Keratinocyte (primary cell): ENCODE measurements at regions not wholly inside any gene's neighbourhood (a gene's known extent, or its start where the extent isn't known, plus 50 kb on each side); places are given as distances from the start of the nearest gene placed in this dataset.
"Not testable (repeated sequence)": the region's sequence is repeated elsewhere in the genome, so short reads cannot be mapped to it uniquely, and the experiment has no call there.

ENCODE experiments used
- DNase-seq: peaks from one replicate; pipeline ENCODE4 v3.0.0-alpha.2; 2011; ENCODE audit warnings: low read depth, missing footprints, low spot score
- FAIRE-seq: peaks from 2 replicates; lab custom pipeline; 2011; peaks lifted over from hg19 to GRCh38; lab: Jason Lieb, UNC
- H2AFZ ChIP-seq: 2 replicates; pipeline ENCODE4 v1.6.0; 2012; ENCODE audit warnings: low read length, control low read depth, inconsistent platforms; ENCODE audit not compliant: control insufficient read depth
- H3K27ac ChIP-seq: 2 replicates; pipeline ENCODE4 v1.5.1; 2011; ENCODE audit warnings: low read length; ENCODE audit not compliant: control insufficient read depth, insufficient read depth
- H3K27me3 ChIP-seq: 3 replicates; pipeline ENCODE4 v1.6.0; 2011; ENCODE audit warnings: low read length; ENCODE audit not compliant: control insufficient read depth, insufficient read depth; ENCODE audit errors: extremely low read depth
- H3K36me3 ChIP-seq, 2 experiments: 2 replicates in 1 of 2; 3 replicates in 1 of 2; pipeline ENCODE4 v1.5.1; 2011; ENCODE audit warnings: low read length in 2 of 2, mild to moderate bottlenecking in 1 of 2; ENCODE audit not compliant: control insufficient read depth in 2 of 2, insufficient read depth in 2 of 2; ENCODE audit errors: extremely low read depth in 1 of 2
- H3K4me1 ChIP-seq: 3 replicates; pipeline ENCODE4 v1.5.1; 2011; ENCODE audit warnings: low read length; ENCODE audit not compliant: control insufficient read depth, insufficient read depth; ENCODE audit errors: extremely low read depth
- H3K4me2 ChIP-seq: 3 replicates; pipeline ENCODE4 v1.6.0; 2011; ENCODE audit warnings: low read depth, low read length; ENCODE audit not compliant: control insufficient read depth, insufficient read depth; ENCODE audit errors: extremely low read depth
- H3K4me3 ChIP-seq, 3 experiments: fragments of 200-600 bp in 1 of 3; sonication (generic) in 1 of 3; 2 replicates in 2 of 3; 3 replicates in 1 of 3; pipeline ENCODE4 v1.5.1; 2011 to 2016; ENCODE audit warnings: low read length in 3 of 3, mild to moderate bottlenecking in 3 of 3, control low read depth in 2 of 3, inconsistent platforms in 1 of 3, low read depth in 1 of 3, mixed read lengths in 1 of 3, mixed run types in 1 of 3, moderate library complexity in 1 of 3; ENCODE audit not compliant: control insufficient read depth in 2 of 3, insufficient read depth in 2 of 3; ENCODE audit errors: extremely low read depth in 1 of 3
- H3K79me2 ChIP-seq: 2 replicates; pipeline ENCODE4 v1.6.0; 2012; ENCODE audit warnings: low read length; ENCODE audit not compliant: control insufficient read depth, insufficient read depth
- H3K9ac ChIP-seq: 3 replicates; pipeline ENCODE4 v1.6.0; 2011; ENCODE audit warnings: low read length; ENCODE audit not compliant: control insufficient read depth, insufficient read depth; ENCODE audit errors: extremely low read depth
- H3K9me1 ChIP-seq: 3 replicates; pipeline ENCODE4 v1.6.0; 2011; ENCODE audit warnings: low read length; ENCODE audit not compliant: control insufficient read depth, insufficient read depth; ENCODE audit errors: extremely low read depth
- H3K9me3 ChIP-seq: 2 replicates; pipeline ENCODE4 v1.5.1; 2012; ENCODE audit warnings: low read depth, low read length; ENCODE audit not compliant: control insufficient read depth
- H4K20me1 ChIP-seq: 3 replicates; pipeline ENCODE4 v1.6.0; 2011; ENCODE audit warnings: low read length; ENCODE audit not compliant: control insufficient read depth, insufficient read depth; ENCODE audit errors: extremely low read depth
- EZH2 ChIP-seq: IDR thresholded peaks from one replicate; pipeline ENCODE4 v1.6.1; 2012; ENCODE audit warnings: inconsistent platforms, mild to moderate bottlenecking, low read length, moderate library complexity
- dilution Hi-C: fragments of 300-500 bp; cut with MboI; formaldehyde crosslinking; loops from one replicate; pipeline ENCODE4 v1.7.0; 2020; ENCODE audit warnings: low sequenced_read_pairs; ENCODE audit not compliant: extremely low pct_ligation_motif_present
- TF ChIP-seq, protein P1 (sequence below), 3 experiments: IDR thresholded peaks in 1 of 3; conservative IDR thresholded peaks in 1 of 3; optimal IDR thresholded peaks in 1 of 3; 2 replicates in 2 of 3; 3 replicates in 1 of 3; pipeline versions ENCODE3 to v1.5.1; 2011; ENCODE audit warnings: low read length in 3 of 3, mild to moderate bottlenecking in 3 of 3, moderate library complexity in 2 of 3, control low read depth in 1 of 3, inconsistent platforms in 1 of 3; ENCODE audit not compliant: insufficient read depth in 2 of 3; ENCODE audit errors: extremely low read depth in 1 of 3

DNA sequence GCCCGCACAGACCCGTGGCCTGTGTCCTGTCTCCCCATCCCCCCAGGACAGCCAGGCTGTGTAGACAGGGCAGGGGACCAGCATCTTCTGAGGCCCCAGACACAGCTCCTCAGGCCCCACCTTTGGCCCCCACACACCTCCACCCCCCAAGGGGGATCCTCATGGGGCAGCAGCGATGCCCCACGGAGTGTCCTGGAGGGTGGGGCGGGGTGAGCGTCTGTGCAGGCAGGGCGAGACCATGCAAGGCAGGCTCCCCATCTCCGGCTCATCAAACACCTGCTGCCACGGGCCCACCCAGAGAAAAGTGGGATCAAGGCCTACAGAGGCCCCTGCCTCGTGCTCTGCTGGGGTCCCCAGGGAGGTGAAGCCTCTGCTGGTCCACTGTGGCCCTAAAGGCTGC, 118.7 kb upstream of the FOXD4L5 start:
- no peaks in the 10 kb centered on the region for H3K36me3 ChIP-seq
- H3K27ac ChIP-seq: no peak overlapping the region
- dilution Hi-C loops: no loop called here

DNA sequence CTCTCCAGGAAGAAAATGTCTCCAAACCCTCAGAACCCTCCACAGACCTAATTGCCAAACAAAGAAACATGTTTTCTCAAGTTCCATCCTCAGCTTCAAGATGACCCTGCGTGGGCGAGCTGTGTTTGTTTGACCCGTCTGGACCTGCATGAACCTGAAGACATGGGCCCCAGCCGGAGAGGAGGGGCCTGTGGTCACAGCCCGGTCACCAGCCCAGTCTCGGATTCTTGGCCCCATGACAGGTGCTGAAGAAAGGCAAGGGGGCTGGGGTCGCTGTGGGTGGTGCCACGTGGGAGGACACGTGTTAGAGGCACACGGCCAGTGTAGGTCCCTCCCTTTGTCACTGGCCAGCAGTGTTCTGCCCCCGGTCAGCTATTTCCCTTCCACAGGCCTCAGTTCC, 118.1 kb upstream of the FOXD4L5 start:
- H3K27ac ChIP-seq, H3K4me3 ChIP-seq, H3K4me2 ChIP-seq, H3K9ac ChIP-seq, H3K36me3 ChIP-seq, H3K79me2 ChIP-seq, H3K9me1 ChIP-seq, H3K4me1 ChIP-seq, H4K20me1 ChIP-seq, FAIRE-seq, DNase-seq, H3K27me3 ChIP-seq, H2AFZ ChIP-seq, dilution Hi-C loops, H3K9me3 ChIP-seq: not testable (repeated sequence)

More for the DNA sequence above, 118.7 kb upstream of the FOXD4L5 start:
- Histone ChIP-seq H3K4me1 (no peaks in the 10 kb centered on the region), H3K4me2 (no peak overlapping the region), H3K4me3 (no peak overlapping the region), H3K9me1 (no peaks in the 10 kb centered on the region), H3K79me2 (no peaks in the 10 kb centered on the region), H3K27me3 (no peaks in the 10 kb centered on the region), H4K20me1 (no peaks in the 10 kb centered on the region), H3K9ac (no peak overlapping the region), H3K9me3 (peaks cover 5% of the 10 kb centered on the region), H2AFZ (no peak overlapping the region)
- TF ChIP-seq, protein P1, sequence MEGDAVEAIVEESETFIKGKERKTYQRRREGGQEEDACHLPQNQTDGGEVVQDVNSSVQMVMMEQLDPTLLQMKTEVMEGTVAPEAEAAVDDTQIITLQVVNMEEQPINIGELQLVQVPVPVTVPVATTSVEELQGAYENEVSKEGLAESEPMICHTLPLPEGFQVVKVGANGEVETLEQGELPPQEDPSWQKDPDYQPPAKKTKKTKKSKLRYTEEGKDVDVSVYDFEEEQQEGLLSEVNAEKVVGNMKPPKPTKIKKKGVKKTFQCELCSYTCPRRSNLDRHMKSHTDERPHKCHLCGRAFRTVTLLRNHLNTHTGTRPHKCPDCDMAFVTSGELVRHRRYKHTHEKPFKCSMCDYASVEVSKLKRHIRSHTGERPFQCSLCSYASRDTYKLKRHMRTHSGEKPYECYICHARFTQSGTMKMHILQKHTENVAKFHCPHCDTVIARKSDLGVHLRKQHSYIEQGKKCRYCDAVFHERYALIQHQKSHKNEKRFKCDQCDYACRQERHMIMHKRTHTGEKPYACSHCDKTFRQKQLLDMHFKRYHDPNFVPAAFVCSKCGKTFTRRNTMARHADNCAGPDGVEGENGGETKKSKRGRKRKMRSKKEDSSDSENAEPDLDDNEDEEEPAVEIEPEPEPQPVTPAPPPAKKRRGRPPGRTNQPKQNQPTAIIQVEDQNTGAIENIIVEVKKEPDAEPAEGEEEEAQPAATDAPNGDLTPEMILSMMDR (optimal IDR thresholded peaks at IDR 0.05 in 1 of 3, IDR thresholded peaks at IDR 0.05 in 1 of 3, conservative IDR thresholded peaks at IDR 0.05 in 1 of 3; ENCODE audit: extremely low read depth in 1 of 3, insufficient read depth in 2 of 3, low read length in 3 of 3): no peak
- TF ChIP-seq EZH2: no peak
- FAIRE-seq: no peak
- no peak for DNase-seq

DNA sequence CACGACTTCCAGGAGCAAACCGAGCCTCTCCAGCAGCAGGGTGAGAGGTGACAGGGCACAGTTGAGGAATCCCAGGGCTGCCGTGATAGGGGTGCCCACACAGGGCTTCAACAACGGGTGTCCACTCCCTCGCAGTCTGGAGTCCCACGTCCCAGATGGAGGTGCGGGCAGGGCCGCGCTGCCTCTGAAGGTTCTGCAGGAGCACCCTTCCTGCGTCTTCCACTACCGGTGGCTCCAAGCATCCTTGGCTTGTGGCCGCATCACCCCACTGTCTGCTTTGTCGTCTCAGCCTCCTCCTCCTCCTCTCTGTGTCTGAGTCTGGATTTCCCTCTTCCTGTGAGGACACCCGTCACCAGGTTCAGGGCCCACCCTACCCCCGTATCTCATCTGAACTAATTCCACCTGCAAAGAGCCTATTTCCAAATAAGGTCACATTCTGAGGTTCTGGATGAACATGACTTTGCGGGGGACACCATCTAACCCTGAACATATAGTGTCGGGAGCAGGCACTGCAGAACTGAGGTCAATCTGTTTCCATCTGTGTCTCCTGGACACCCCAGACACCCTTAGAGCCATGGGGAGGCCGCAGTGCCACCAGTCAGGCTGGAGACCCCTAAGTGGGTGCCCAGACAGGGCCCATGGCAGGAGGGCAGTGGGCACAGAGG, 117.3 kb upstream of the FOXD4L5 start:
- H4K20me1 ChIP-seq, H3K4me1 ChIP-seq, H2AFZ ChIP-seq, FAIRE-seq, H3K27ac ChIP-seq, DNase-seq, H3K9me1 ChIP-seq, H3K4me2 ChIP-seq, H3K4me3 ChIP-seq, H3K9me3 ChIP-seq, H3K27me3 ChIP-seq, H3K9ac ChIP-seq, H3K36me3 ChIP-seq, H3K79me2 ChIP-seq, dilution Hi-C loops: not testable (repeated sequence)

GRCh38 chr9:65401456-65402045, 116.5 kb upstream of the FOXD4L5 start:
- H2AFZ ChIP-seq, H3K27ac ChIP-seq, H3K4me3 ChIP-seq, H3K4me2 ChIP-seq, dilution Hi-C loops, FAIRE-seq, DNase-seq, H3K4me1 ChIP-seq, H3K36me3 ChIP-seq, H3K9me1 ChIP-seq, H3K27me3 ChIP-seq, H3K9me3 ChIP-seq, H3K9ac ChIP-seq, H4K20me1 ChIP-seq, H3K79me2 ChIP-seq: not testable (repeated sequence)
